OCI-LY3 (cell line): ENCODE measurements at regions not wholly inside any gene's neighbourhood (a gene's known extent, or its start where the extent isn't known, plus 50 kb on each side); places are given as distances from the start of the nearest gene placed in this dataset.

Experiments
- H2AFZ ChIP-seq: fragments of 200-600, 300-600 bp; shearing (Covaris generic); 2 replicates; pipeline ENCODE4 v1.6.0; 2014; ENCODE audit warnings: antibody characterized with exemption, low read depth, low read length
- H3K27ac ChIP-seq: fragments of 200-600, 300-600 bp; sonication (generic); 2 replicates; pipeline ENCODE4 v1.5.1; 2014; ENCODE audit warnings: mild to moderate bottlenecking, low read length, moderate library complexity, mixed read lengths
- H3K27me3 ChIP-seq: fragments of 200-600, 300-600 bp; sonication (generic); 2 replicates; pipeline ENCODE4 v1.6.1; 2014; ENCODE audit warnings: low read depth, low read length, mixed read lengths
- H3K36me3 ChIP-seq: fragments of 200-600, 300-600 bp; sonication (generic); replicated peaks from 2 replicates; pipeline ENCODE3; 2014; ENCODE audit warnings: low read depth, low read length, mixed read lengths
- H3K4me1 ChIP-seq: fragments of 300-600, 200-600 bp; sonication (generic); 2 replicates; pipeline ENCODE4 v1.6.1; 2014; ENCODE audit warnings: low read length, mixed read lengths
- H3K4me2 ChIP-seq: fragments of 200-600, 300-600 bp; sonication (generic); 2 replicates; pipeline ENCODE4 v1.6.1; 2014; ENCODE audit warnings: low read length, mixed read lengths
- H3K4me3 ChIP-seq: fragments of 300-600, 200-600 bp; sonication (generic); 2 replicates; pipeline ENCODE4 v1.5.1; 2014; ENCODE audit warnings: antibody characterized with exemption, mild to moderate bottlenecking, low read length, moderate library complexity
- H3K79me2 ChIP-seq: fragments of 300-600, 200-600 bp; shearing (Covaris generic); 2 replicates; pipeline ENCODE4 v1.6.1; 2014; ENCODE audit warnings: mild to moderate bottlenecking, low read length, mixed read lengths
- H3K9ac ChIP-seq: fragments of 300-600, 200-600 bp; shearing (Covaris generic); 2 replicates; pipeline ENCODE4 v1.6.0; 2014; ENCODE audit warnings: mild to moderate bottlenecking, low read length, moderate library complexity
- H3K9me3 ChIP-seq: fragments of 200-600, 300-600 bp; shearing (Covaris generic); 2 replicates; pipeline ENCODE4 v1.6.1; 2014; ENCODE audit warnings: low read length, mixed read lengths; ENCODE audit not compliant: insufficient read depth
- H4K20me1 ChIP-seq: fragments of 200-600, 300-600 bp; sonication (generic); 2 replicates; pipeline ENCODE4 v1.6.1; 2016; ENCODE audit warnings: low read length, mixed read lengths; ENCODE audit not compliant: insufficient read depth
- CTCF ChIP-seq: fragments of 200-600, 300-600 bp; sonication (generic); IDR thresholded peaks from 2 replicates; pipeline ENCODE4 v1.5.1; 2014; ENCODE audit warnings: antibody characterized with exemption, low read length, low read depth
- EZH2phosphoT487 ChIP-seq: fragments of 200-600 bp; shearing (Covaris generic); IDR thresholded peaks from 2 replicates; pipeline ENCODE4 v1.6.1; 2018; ENCODE audit warnings: antibody characterized with exemption, mixed run types, low read depth

GRCh38 chr6:84462698-84463097, 235.3 kb upstream of the CEP162 start:
- TF ChIP-seq EZH2phosphoT487 (no peak), CTCF (no peak)
- Histone ChIP-seq H3K4me1 (no peaks in the 10 kb centered on the region), H3K79me2 (no peaks in the 10 kb centered on the region), H3K27me3 (no peaks in the 10 kb centered on the region), H3K27ac (no peak overlapping the region), H3K9ac (no peak overlapping the region), H2AFZ (no peak overlapping the region), H3K4me3 (no peak overlapping the region), H3K36me3 (no peaks in the 10 kb centered on the region), H4K20me1 (no peaks in the 10 kb centered on the region), H3K9me3 (no peaks in the 10 kb centered on the region), H3K4me2 (no peak overlapping the region)

- Histone ChIP-seq H4K20me1 (no peaks in the 10 kb centered on the region), H3K4me3 (no peak overlapping the region), H3K27ac (no peak overlapping the region), H3K9me3 (no peaks in the 10 kb centered on the region), H3K4me1 (no peaks in the 10 kb centered on the region), H3K79me2 (no peaks in the 10 kb centered on the region), H3K4me2 (no peak overlapping the region), H2AFZ (no peak overlapping the region), H3K9ac (no peak overlapping the region), H3K36me3 (no peaks in the 10 kb centered on the region), H3K27me3 (no peaks in the 10 kb centered on the region)
- TF ChIP-seq EZH2phosphoT487 (no peak), CTCF (no peak)
Observed at GRCh38 chr6:84461461-84461860, 234.0 kb upstream of the CEP162 start.

GRCh38 chr6:84460491-84460890, 233.0 kb upstream of the CEP162 start:
- no peaks in the 10 kb centered on the region for H3K27me3 ChIP-seq
- no peak overlapping the region for H3K4me3 ChIP-seq
- H4K20me1 ChIP-seq: no peaks in the 10 kb centered on the region
- no peak overlapping the region for H3K27ac ChIP-seq
- TF ChIP-seq EZH2phosphoT487 (no peak), CTCF (no peak)
- no peaks in the 10 kb centered on the region for H3K9me3 ChIP-seq
- H3K9ac ChIP-seq: no peak overlapping the region
- no peak overlapping the region for H2AFZ ChIP-seq
- H3K4me2 ChIP-seq: no peak overlapping the region
- no peaks in the 10 kb centered on the region for H3K4me1 ChIP-seq
- no peaks in the 10 kb centered on the region for H3K36me3 ChIP-seq
- no peaks in the 10 kb centered on the region for H3K79me2 ChIP-seq

GRCh38 chr6:84459401-84459800, 232.0 kb upstream of the CEP162 start:
- H3K9ac ChIP-seq: no peak overlapping the region
- H3K4me3 ChIP-seq: no peak overlapping the region
- no peaks in the 10 kb centered on the region for H4K20me1 ChIP-seq
- no peak overlapping the region for H2AFZ ChIP-seq
- H3K4me1 ChIP-seq: no peaks in the 10 kb centered on the region
- H3K36me3 ChIP-seq: no peaks in the 10 kb centered on the region
- H3K27me3 ChIP-seq: no peaks in the 10 kb centered on the region
- TF ChIP-seq CTCF: no peak
- no peak for TF ChIP-seq EZH2phosphoT487
- no peaks in the 10 kb centered on the region for H3K9me3 ChIP-seq
- no peak overlapping the region for H3K27ac ChIP-seq
- H3K4me2 ChIP-seq: no peak overlapping the region
- H3K79me2 ChIP-seq: no peaks in the 10 kb centered on the region
